HepG2 (cell line): ENCODE measurements at regions not wholly inside any gene's neighbourhood (a gene's known extent, or its start where the extent isn't known, plus 50 kb on each side); places are given as distances from the start of the nearest gene placed in this dataset.

Experiments
- ATAC-seq: fragments of 200-7000 bp; cut with Tn5 transposase; 3 replicates; pipeline ENCODE4 v1.9.1; 2020; ENCODE audit warnings: mild to moderate bottlenecking, moderate library complexity
- BruUV-seq: library from RNA; stranded (reverse); fragments of 400-500 nt; replicated peaks from 2 replicates; lab custom pipeline; 2021; lab: Mats Ljungman, UMichigan
- CTCF ChIA-PET: fragments of 300-600 bp; formaldehyde crosslinking; extraction: SDS; loops from one replicate; lab custom pipeline; 2021; ENCODE audit warnings: low total read pairs, inconsistent platforms, low intra/inter-chr PET ratio; lab: Yijun Ruan, JAX
- POLR2A ChIA-PET: fragments of 350-600 bp; sonication (Branson Sonifier 250); formaldehyde crosslinking; loops from one replicate; lab custom pipeline; 2020; ENCODE audit warnings: antibody characterized with exemption, inconsistent platforms; lab: Yijun Ruan, JAX
- DNase-seq: peaks from one replicate; pipeline ENCODE4 v3.0.0-alpha.2; 2015; ENCODE audit warnings: low spot score
- FAIRE-seq: peaks from 3 replicates; lab custom pipeline; 2011; peaks lifted over from hg19 to GRCh38; lab: Jason Lieb, UNC
- H2AFZ ChIP-seq: one replicate; pipeline ENCODE4 v1.6.1; 2011; ENCODE audit warnings: low read length, inconsistent platforms
- H3K27ac ChIP-seq: fragments of 300-600 bp; 3 replicates; pipeline ENCODE4 v1.8.0; 2011; ENCODE audit warnings: mixed run types, mild to moderate bottlenecking, mixed read lengths, low read length, inconsistent platforms; ENCODE audit not compliant: insufficient read depth; ENCODE audit errors: extremely low read length
- H3K27me3 ChIP-seq, 2 experiments: fragments of 200-600 bp in 1 of 2; 2 replicates in 1 of 2; 3 replicates in 1 of 2; pipeline versions ENCODE4 v1.6.0 to v1.8.0; 2011; ENCODE audit warnings: low read length in 2 of 2, mild to moderate bottlenecking in 2 of 2, moderate library complexity in 2 of 2, inconsistent platforms in 1 of 2; ENCODE audit not compliant: insufficient read depth in 2 of 2, control insufficient read depth in 1 of 2
- H3K36me3 ChIP-seq, 2 experiments: fragments of 200-600 bp in 1 of 2; replicated peaks in 1 of 2; 2 replicates in 1 of 2; 3 replicates in 1 of 2; pipeline versions ENCODE4 v1.5.1 to v1.8.0; 2011; ENCODE audit warnings: low read length in 2 of 2, inconsistent platforms in 1 of 2; ENCODE audit not compliant: insufficient read depth in 2 of 2, control insufficient read depth in 1 of 2
- H3K4me1 ChIP-seq: 2 replicates; pipeline ENCODE4 v1.5.1; 2012; ENCODE audit warnings: low read length, inconsistent platforms; ENCODE audit not compliant: insufficient read depth
- H3K4me2 ChIP-seq: 2 replicates; pipeline ENCODE4 v1.6.0; 2011; ENCODE audit warnings: low read depth, low read length, inconsistent platforms
- H3K4me3 ChIP-seq, 3 experiments: fragments of 200-600 bp in 1 of 3; sonication (generic), shearing (Covaris generic) in 1 of 3; replicated peaks in 1 of 3; 2 replicates each; pipeline ENCODE4 v1.5.1; 2011 to 2016; ENCODE audit warnings: low read length in 3 of 3, inconsistent platforms in 2 of 3, low read depth in 2 of 3, mild to moderate bottlenecking in 2 of 3, control low read depth in 1 of 3, mixed read lengths in 1 of 3; ENCODE audit not compliant: insufficient read depth in 1 of 3
- H3K79me2 ChIP-seq: one replicate; pipeline ENCODE4 v1.6.1; 2011; ENCODE audit warnings: low read length, inconsistent platforms; ENCODE audit not compliant: insufficient read depth
- H3K9ac ChIP-seq: 2 replicates; pipeline ENCODE4 v1.6.0; 2011; ENCODE audit warnings: mild to moderate bottlenecking, low read depth, low read length, inconsistent platforms; ENCODE audit not compliant: insufficient read depth
- H3K9me3 ChIP-seq: 2 replicates; pipeline ENCODE4 v1.5.1; 2012; ENCODE audit warnings: mild to moderate bottlenecking, low read length
- H4K20me1 ChIP-seq: 2 replicates; pipeline ENCODE4 v1.6.0; 2011; ENCODE audit warnings: inconsistent platforms, mild to moderate bottlenecking, low read length, moderate library complexity; ENCODE audit not compliant: insufficient read depth
- ARHGAP35 ChIP-seq: sonication (generic); formaldehyde crosslinking; IDR thresholded peaks from 2 replicates; pipeline ENCODE4 v1.9.0; 2022; ENCODE audit warnings: mild to moderate bottlenecking, inconsistent platforms, moderate library complexity, missing genetic modification reagents, borderline replicate concordance
- FOXK1 ChIP-seq: sonication (generic); formaldehyde crosslinking; IDR thresholded peaks from 2 replicates; pipeline ENCODE4 v1.4.0; 2020; ENCODE audit warnings: low read depth, missing genetic modification reagents, borderline replicate concordance
- MTA3 ChIP-seq: sonication (generic); formaldehyde crosslinking; IDR thresholded peaks from 2 replicates; pipeline ENCODE4 v1.4.0; 2020; ENCODE audit warnings: missing genetic modification reagents
- MXD3 ChIP-seq: IDR thresholded peaks from 2 replicates; pipeline ENCODE4 v1.6.1; 2016; ENCODE audit warnings: mild to moderate bottlenecking, missing biosample characterization, missing genetic modification reagents
- NAIF1 ChIP-seq: sonication (generic); formaldehyde crosslinking; IDR thresholded peaks from 2 replicates; pipeline ENCODE4 v1.5.0; 2020; ENCODE audit warnings: mild to moderate bottlenecking, missing genetic modification reagents, borderline replicate concordance
- TAF15 ChIP-seq: fragments of 200-400 bp; formaldehyde crosslinking; IDR thresholded peaks from one replicate; pipeline ENCODE4 v1.6.1; 2018; ENCODE audit warnings: mild to moderate bottlenecking, low read depth, low read length; ENCODE audit not compliant: poor library complexity, severe bottlenecking
- ZNF280B ChIP-seq: sonication (generic); formaldehyde crosslinking; IDR thresholded peaks from 2 replicates; pipeline ENCODE4 v1.5.0; 2020; ENCODE audit warnings: missing genetic modification reagents, mild to moderate bottlenecking, borderline replicate concordance
- ZNF816 ChIP-seq: sonication (generic); formaldehyde crosslinking; IDR thresholded peaks from 2 replicates; pipeline ENCODE4 v1.8.0; 2022; ENCODE audit warnings: missing genetic modification reagents, mild to moderate bottlenecking, borderline replicate concordance
- WGBS: methylation state at CpG from one replicate; pipeline ENCODE4 v1.1.6; 2017; ENCODE audit warnings: low lambda C conversion rate; 5-methylcytosine and 5-hydroxymethylcytosine counted together
- in situ Hi-C: cut with HindIII; loops from 2 replicates; pipeline ENCODE4 v1.10.0; 2017; ENCODE audit warnings: low pct_unique_long_range_greater_than_20kb; ENCODE audit not compliant: extremely low pct_ligation_motif_present
- intact Hi-C: fragments of 100-400 bp; cut with micrococcal nuclease; formaldehyde crosslinking; loops from one replicate; pipeline ENCODE4 v1.10.0; 2022; ENCODE audit not compliant: unreplicated experiment

- no TSS peak for BruUV-seq
- no peaks in the 10 kb centered on the region for H3K4me1 ChIP-seq
- no peaks in the 10 kb centered on the region for H4K20me1 ChIP-seq
- H3K9ac ChIP-seq, result no peak overlapping the region
- no peak for FAIRE-seq
- ATAC-seq, result no peak
- H3K4me3 ChIP-seq, result no peak overlapping the region
- H3K79me2 ChIP-seq, result no peaks in the 10 kb centered on the region
- H3K36me3 ChIP-seq, result no peaks in the 10 kb centered on the region
- no peak overlapping the region for H3K4me2 ChIP-seq
- H3K27me3 ChIP-seq, result no peaks in the 10 kb centered on the region
- in situ Hi-C loops, result no loop called here
- H2AFZ ChIP-seq, result no peak overlapping the region
- H3K27ac ChIP-seq, result no peak overlapping the region
- intact Hi-C loops, result no loop called here
- ChIA-PET POLR2A (no interaction called here), CTCF (no interaction called here)
- WGBS, result 0% methylated on average over 2 of the region's 2 CpGs
- no peaks in the 10 kb centered on the region for H3K9me3 ChIP-seq
- no peak for DNase-seq
- no peak for TF ChIP-seq MTA3 (CRISPR knock-in tag)
- no peak for TF ChIP-seq ZNF816
- no peak for TF ChIP-seq MXD3 (CRISPR knock-in tag)
- TF ChIP-seq FOXK1 (CRISPR knock-in tag), result no peak
- no peak for TF ChIP-seq ARHGAP35 (CRISPR knock-in tag)
- TF ChIP-seq ZNF280B, result no peak
- TF ChIP-seq TAF15, result no peak
- TF ChIP-seq NAIF1, result no peak
Observed at GRCh38 chr1:187281085-187281484, 452.3 kb downstream of the PLA2G4A start.
